H1 (cell line): ENCODE measurements at regions not wholly inside any gene's neighbourhood (a gene's known extent, or its start where the extent isn't known, plus 50 kb on each side); places are given as distances from the start of the nearest gene placed in this dataset.

Experiments
- CTCF ChIA-PET: fragments of 300-600 bp; sonication (Branson Sonifier 250); formaldehyde crosslinking; loops from one replicate; lab custom pipeline; 2021; ENCODE audit not compliant: partially characterized antibody; lab: Charles Lee
- POLR2A ChIA-PET: fragments of 300-600 bp; sonication (Branson Sonifier 250); formaldehyde crosslinking; loops from one replicate; lab custom pipeline; 2021; ENCODE audit warnings: inconsistent platforms; ENCODE audit not compliant: partially characterized antibody; lab: Charles Lee
- DNase-seq, 2 experiments: peaks; one replicate each; pipeline versions ENCODE4 v3.0.0 to v3.0.0-alpha.2; 2010 to 2022; ENCODE audit warnings: low spot score in 2 of 2, low read depth in 1 of 2, mixed read lengths in 1 of 2
- FAIRE-seq: peaks from 2 replicates; lab custom pipeline; 2011; peaks lifted over from hg19 to GRCh38; lab: Jason Lieb, UNC
- H2AFZ ChIP-seq: 2 replicates; pipeline ENCODE4 v1.8.1; 2012; ENCODE audit warnings: low read length, inconsistent platforms
- H2AK5ac ChIP-seq: 2 replicates; pipeline ENCODE4 v1.6.1; 2013; ENCODE audit warnings: low read depth, low read length
- H2BK120ac ChIP-seq: replicated peaks from 2 replicates; pipeline ENCODE3; 2013; ENCODE audit warnings: low read depth, low read length, inconsistent platforms
- H2BK12ac ChIP-seq: 2 replicates; pipeline ENCODE4 v1.6.1; 2013; ENCODE audit warnings: low read depth, low read length
- H2BK15ac ChIP-seq: 2 replicates; pipeline ENCODE4 v1.6.1; 2013; ENCODE audit warnings: low read length
- H2BK20ac ChIP-seq: 2 replicates; pipeline ENCODE4 v1.6.1; 2013; ENCODE audit warnings: low read length
- H2BK5ac ChIP-seq: 2 replicates; pipeline ENCODE4 v1.6.1; 2013; ENCODE audit warnings: low read depth, low read length
- H3K14ac ChIP-seq: 2 replicates; pipeline ENCODE4 v1.6.1; 2013; ENCODE audit warnings: inconsistent platforms; ENCODE audit not compliant: insufficient read length
- H3K18ac ChIP-seq: 2 replicates; pipeline ENCODE4 v1.6.1; 2013; ENCODE audit warnings: low read length; ENCODE audit errors: extremely low read depth
- H3K23ac ChIP-seq: 2 replicates; pipeline ENCODE4 v1.6.1; 2013; ENCODE audit warnings: inconsistent platforms; ENCODE audit not compliant: insufficient read length
- H3K23me2 ChIP-seq: 2 replicates; pipeline ENCODE4 v1.6.1; 2013; ENCODE audit warnings: low read depth, low read length
- H3K27ac ChIP-seq: 2 replicates; pipeline ENCODE4 v1.6.1; 2011; ENCODE audit warnings: low read depth, low read length, inconsistent platforms
- H3K27me3 ChIP-seq, 4 experiments: replicated peaks in 1 of 4; 1 replicate in 1 of 4; 2 replicates in 3 of 4; pipeline versions ENCODE4 v1.6.1 to v1.8.1; 2011 to 2013; ENCODE audit warnings: low read length in 3 of 4, mild to moderate bottlenecking in 3 of 4, inconsistent platforms in 2 of 4, mixed read lengths in 2 of 4, moderate library complexity in 1 of 4; ENCODE audit not compliant: control insufficient read depth in 3 of 4, insufficient read depth in 3 of 4; ENCODE audit errors: extremely low read depth in 1 of 4
- H3K36me3 ChIP-seq, 4 experiments: 2 replicates each; pipeline versions ENCODE4 v1.6.1 to v1.8.1; 2011 to 2013; ENCODE audit warnings: mild to moderate bottlenecking in 4 of 4, low read length in 3 of 4, moderate library complexity in 2 of 4, control low read depth in 1 of 4, inconsistent platforms in 1 of 4; ENCODE audit not compliant: insufficient read depth in 4 of 4, control insufficient read depth in 2 of 4
- H3K4ac ChIP-seq: replicated peaks from 2 replicates; pipeline ENCODE3; 2013; ENCODE audit warnings: low read length, low read depth, mixed read lengths, inconsistent platforms; ENCODE audit not compliant: insufficient read length
- H3K4me1 ChIP-seq, 4 experiments: replicated peaks in 1 of 4; 1 replicate in 1 of 4; 2 replicates in 3 of 4; pipeline versions ENCODE4 v1.6.1 to v1.8.1; 2011 to 2013; ENCODE audit warnings: low read length in 3 of 4, inconsistent platforms in 2 of 4, mixed read lengths in 1 of 4; ENCODE audit not compliant: insufficient read depth in 4 of 4, control insufficient read depth in 3 of 4
- H3K4me2 ChIP-seq, 2 experiments: 2 replicates each; pipeline versions ENCODE4 v1.6.1 to v1.8.1; 2011 to 2013; ENCODE audit warnings: low read depth in 2 of 2, low read length in 2 of 2, control low read depth in 1 of 2, inconsistent platforms in 1 of 2, mild to moderate bottlenecking in 1 of 2; ENCODE audit not compliant: insufficient read depth in 1 of 2
- H3K4me3 ChIP-seq, 4 experiments: fragments of 200-600, 300-600 bp in 1 of 4; sonication (generic), shearing (Covaris generic), sonication (Bioruptor Twin) in 1 of 4; 2 replicates each; pipeline versions ENCODE4 v1.5.1 to v1.8.1; 2011 to 2016; ENCODE audit warnings: low read length in 4 of 4, low read depth in 3 of 4, control low read depth in 2 of 4, inconsistent platforms in 2 of 4, mild to moderate bottlenecking in 2 of 4, mixed read lengths in 1 of 4, moderate library complexity in 1 of 4; ENCODE audit not compliant: insufficient read depth in 2 of 4; ENCODE audit errors: extremely low read depth in 1 of 4
- H3K56ac ChIP-seq: replicated peaks from 2 replicates; pipeline ENCODE3; 2013; ENCODE audit warnings: low read depth, mild to moderate bottlenecking, mixed read lengths, low read length, inconsistent platforms; ENCODE audit not compliant: insufficient read length
- H3K79me1 ChIP-seq: 2 replicates; pipeline ENCODE4 v1.6.1; 2013; ENCODE audit warnings: low read depth, low read length, control low read depth
- H3K79me2 ChIP-seq, 2 experiments: 2 replicates each; pipeline versions ENCODE4 v1.6.1 to v1.8.1; 2012 to 2013; ENCODE audit warnings: low read length in 2 of 2, mild to moderate bottlenecking in 2 of 2, inconsistent platforms in 1 of 2; ENCODE audit not compliant: insufficient read depth in 2 of 2, control insufficient read depth in 1 of 2
- H3K9ac ChIP-seq, 4 experiments: replicated peaks in 1 of 4; 1 replicate in 1 of 4; 2 replicates in 3 of 4; pipeline versions ENCODE4 v1.6.1 to v1.8.1; 2011 to 2013; ENCODE audit warnings: low read depth in 3 of 4, low read length in 3 of 4, control low read depth in 2 of 4, mild to moderate bottlenecking in 2 of 4, moderate library complexity in 2 of 4, inconsistent platforms in 1 of 4; ENCODE audit errors: extremely low read depth in 1 of 4
- H3K9me3 ChIP-seq, 2 experiments: 2 replicates each; pipeline versions ENCODE4 v1.6.1 to v1.8.1; 2012 to 2013; ENCODE audit warnings: mild to moderate bottlenecking in 2 of 2, moderate library complexity in 2 of 2, control low read depth in 1 of 2, inconsistent platforms in 1 of 2, low read depth in 1 of 2, low read length in 1 of 2, mixed read lengths in 1 of 2; ENCODE audit not compliant: insufficient read depth in 2 of 2
- H4K20me1 ChIP-seq, 2 experiments: replicated peaks in 1 of 2; 2 replicates each; pipeline versions ENCODE3 to v1.8.1; 2011 to 2013; ENCODE audit warnings: inconsistent platforms in 2 of 2, low read length in 2 of 2, mild to moderate bottlenecking in 1 of 2; ENCODE audit not compliant: insufficient read depth in 2 of 2, control insufficient read depth in 1 of 2
- H4K5ac ChIP-seq: 2 replicates; pipeline ENCODE4 v1.6.1; 2013; ENCODE audit warnings: low read length, low read depth, mixed read lengths, inconsistent platforms; ENCODE audit not compliant: insufficient read length
- H4K8ac ChIP-seq: 2 replicates; pipeline ENCODE4 v1.8.0; 2013; ENCODE audit warnings: mild to moderate bottlenecking, moderate library complexity, low read length, inconsistent platforms; ENCODE audit not compliant: insufficient read depth; ENCODE audit errors: extremely low read depth
- H4K91ac ChIP-seq: replicated peaks from 2 replicates; pipeline ENCODE3; 2013; ENCODE audit warnings: low read length, mixed read lengths, inconsistent platforms; ENCODE audit not compliant: insufficient read length
- GABPA ChIP-seq: IDR thresholded peaks from 2 replicates; pipeline ENCODE4 v1.6.1; 2011; ENCODE audit warnings: mild to moderate bottlenecking, low read length, moderate library complexity, borderline replicate concordance; ENCODE audit not compliant: insufficient read depth
- JUN ChIP-seq: IDR thresholded peaks from 2 replicates; pipeline ENCODE4 v1.6.1; 2011; ENCODE audit warnings: low read depth, mild to moderate bottlenecking, improper control_type of control experiment, low read length
- NANOG ChIP-seq: IDR thresholded peaks from 2 replicates; pipeline ENCODE4 v1.6.1; 2011; ENCODE audit warnings: low read length, low read depth, mild to moderate bottlenecking, inconsistent platforms; ENCODE audit not compliant: insufficient read depth, poor library complexity, severe bottlenecking
- PHF8 ChIP-seq: fragments of 200-600 bp; sonication (generic); conservative IDR thresholded peaks from 2 replicates; pipeline ENCODE4 v1.7.1; 2012; ENCODE audit warnings: low read depth, mild to moderate bottlenecking, inconsistent platforms, low read length, moderate library complexity
- SIX5 ChIP-seq: IDR thresholded peaks from 2 replicates; pipeline ENCODE4 v1.6.1; 2011; ENCODE audit warnings: mild to moderate bottlenecking, low read depth, low read length
- WGBS, 2 experiments: shearing (Covaris generic) in 1 of 2; methylation state at CpG; one replicate each; pipeline versions ENCODE4 v1.1.6 to v1.1.7; 2013 to 2015; ENCODE audit warnings: low lambda C conversion rate in 2 of 2, mixed read lengths in 2 of 2, inconsistent platforms in 1 of 2, low coverage in 1 of 2, missing lambda C conversion rate in 1 of 2; ENCODE audit not compliant: insufficient replicate concordance in 2 of 2, insufficient coverage in 1 of 2, insufficient read length in 1 of 2; ENCODE audit errors: extremely low coverage in 1 of 2, missing lambda C conversion rate in 1 of 2; 5-methylcytosine and 5-hydroxymethylcytosine counted together
- TF ChIP-seq, protein P1 (sequence below): IDR thresholded peaks from 2 replicates; pipeline ENCODE4 v1.6.1; 2012; ENCODE audit warnings: inconsistent platforms

DNA sequence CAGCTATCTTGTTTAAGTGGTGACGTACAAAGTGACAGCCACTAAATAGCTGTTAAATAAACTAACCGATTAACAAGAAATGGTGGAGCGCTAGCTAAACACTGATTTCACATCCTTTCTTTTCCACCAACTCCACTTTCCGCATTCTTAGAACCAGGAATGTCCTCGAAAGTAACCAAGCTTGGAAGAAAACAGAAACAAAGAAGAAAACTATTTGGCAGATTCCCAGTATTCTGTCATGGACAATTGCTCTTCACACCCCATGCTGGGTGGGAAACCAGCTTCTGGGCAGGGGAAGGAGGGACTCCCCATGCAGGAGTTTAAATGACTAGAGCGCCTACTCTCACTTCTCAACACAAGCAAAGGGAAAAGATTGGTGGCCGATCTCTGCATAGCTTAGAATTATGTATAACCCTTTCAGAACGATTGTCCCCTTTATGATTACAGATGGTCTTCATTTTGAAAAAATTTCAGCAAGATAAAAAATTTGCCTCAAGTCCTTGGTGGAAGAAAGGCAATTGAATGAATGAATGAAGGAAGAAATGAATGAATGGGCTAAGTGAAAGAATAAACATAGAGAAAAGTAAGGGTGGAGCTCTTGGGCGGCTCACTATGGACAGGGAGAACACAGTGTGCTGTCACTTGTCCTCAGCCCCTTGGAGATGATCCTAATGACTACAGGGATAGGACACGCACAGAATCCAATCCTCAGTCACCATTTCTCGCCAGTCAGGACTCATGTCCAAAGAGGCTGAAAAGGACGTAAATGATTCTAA is 148.7 kb upstream of the NEDD9 start:
- WGBS, 2 experiments = 95% methylated on average over 12 of the region's 12 CpGs; no CpG with 5 or more reads in 1 of the 2 experiments
- Histone ChIP-seq H3K27me3 (no peaks in the 10 kb centered on the region), H2BK5ac (no peak overlapping the region), H3K27ac (no peak overlapping the region), H3K79me2 (no peaks in the 10 kb centered on the region), H3K14ac (no peak overlapping the region), H3K18ac (no peak overlapping the region), H3K4me3 (no peak overlapping the region), H4K8ac (no peak overlapping the region), H3K4ac (no peak overlapping the region), H4K5ac (no peak overlapping the region), H3K9ac (no peak overlapping the region), H2BK20ac (no peak overlapping the region), H4K91ac (no peak overlapping the region), H3K56ac (no peak overlapping the region), H2AFZ (no peak overlapping the region), H3K23me2 (no peaks in the 10 kb centered on the region; the same call in 1 of the 2 replicates), H2BK15ac (0 out of 2 replicates have a peak overlapping the region, but pooled peaks have one; percentile 14), H2BK120ac (no peak overlapping the region), H3K23ac (no peak overlapping the region), H3K36me3 (no peaks in the 10 kb centered on the region), H2BK12ac (no peak overlapping the region), H3K4me2 (no peak overlapping the region), H3K9me3 (peaks cover 0 to 6% of the 10 kb centered on the region in 2 experiments; a peak in 1 of 4 replicates), H3K79me1 (no peaks in the 10 kb centered on the region), H4K20me1 (no peaks in the 10 kb centered on the region), H3K4me1 (no peaks in the 10 kb centered on the region), H2AK5ac (no peak overlapping the region)
- POLR2A ChIA-PET = no interaction called here
- TF ChIP-seq GABPA (no peak), JUN (no peak), PHF8 (no peak), SIX5 (no peak), NANOG (no peak)
- TF ChIP-seq, protein P1, sequence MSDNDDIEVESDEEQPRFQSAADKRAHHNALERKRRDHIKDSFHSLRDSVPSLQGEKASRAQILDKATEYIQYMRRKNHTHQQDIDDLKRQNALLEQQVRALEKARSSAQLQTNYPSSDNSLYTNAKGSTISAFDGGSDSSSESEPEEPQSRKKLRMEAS = no peak
- FAIRE-seq = no peak
- CTCF ChIA-PET = interaction anchor here (0.6 to 2.3 kb wide), 6 partner anchors 11 to 209 kb away, joined by 3 to 6 read pairs (median 4); no protein-coding TSS in a partner anchor
- no peak for DNase-seq
